HL-60 (cell line): ENCODE measurements at regions not wholly inside any gene's neighbourhood (a gene's known extent, or its start where the extent isn't known, plus 50 kb on each side); places are given as distances from the start of the nearest gene placed in this dataset.

ENCODE experiments used
- CTCF ChIP-seq: IDR thresholded peaks from one replicate; pipeline ENCODE4 v1.5.1; 2011; ENCODE audit warnings: low read length, control low read depth, inconsistent platforms; ENCODE audit not compliant: insufficient read depth
- GABPA ChIP-seq: IDR thresholded peaks from 2 replicates; pipeline ENCODE4 v1.6.1; 2012; ENCODE audit warnings: low read depth
- POLR2AphosphoS5 ChIP-seq: IDR thresholded peaks from 2 replicates; pipeline ENCODE4 v1.6.1; 2012; ENCODE audit warnings: low read depth
- REST ChIP-seq: IDR thresholded peaks from 2 replicates; pipeline ENCODE4 v1.6.1; 2012; ENCODE audit warnings: low read depth; ENCODE audit not compliant: insufficient replicate concordance
- SPI1 ChIP-seq: IDR thresholded peaks from 2 replicates; pipeline ENCODE4 v1.6.1; 2012; ENCODE audit warnings: low read depth, mild to moderate bottlenecking, borderline replicate concordance

GRCh38 chr4:104205116-104205515 is 289.6 kb downstream of the CXXC4 start:
- TF ChIP-seq CTCF (no peak), REST (no peak), SPI1 (no peak), POLR2AphosphoS5 (no peak), GABPA (no peak)
